OCI-LY3 (cell line): ENCODE measurements at regions not wholly inside any gene's neighbourhood (a gene's known extent, or its start where the extent isn't known, plus 50 kb on each side); places are given as distances from the start of the nearest gene placed in this dataset.
A peak's percentile ranks its signal among the peaks of the same experiment; 100 is the strongest.

Experiments
- H2AFZ ChIP-seq: fragments of 200-600, 300-600 bp; shearing (Covaris generic); 2 replicates; pipeline ENCODE4 v1.6.0; 2014; ENCODE audit warnings: antibody characterized with exemption, low read depth, low read length
- H3K27ac ChIP-seq: fragments of 200-600, 300-600 bp; sonication (generic); 2 replicates; pipeline ENCODE4 v1.5.1; 2014; ENCODE audit warnings: mild to moderate bottlenecking, low read length, moderate library complexity, mixed read lengths
- H3K27me3 ChIP-seq: fragments of 200-600, 300-600 bp; sonication (generic); 2 replicates; pipeline ENCODE4 v1.6.1; 2014; ENCODE audit warnings: low read depth, low read length, mixed read lengths
- H3K36me3 ChIP-seq: fragments of 200-600, 300-600 bp; sonication (generic); replicated peaks from 2 replicates; pipeline ENCODE3; 2014; ENCODE audit warnings: low read depth, low read length, mixed read lengths
- H3K4me1 ChIP-seq: fragments of 300-600, 200-600 bp; sonication (generic); 2 replicates; pipeline ENCODE4 v1.6.1; 2014; ENCODE audit warnings: low read length, mixed read lengths
- H3K4me2 ChIP-seq: fragments of 200-600, 300-600 bp; sonication (generic); 2 replicates; pipeline ENCODE4 v1.6.1; 2014; ENCODE audit warnings: low read length, mixed read lengths
- H3K4me3 ChIP-seq: fragments of 300-600, 200-600 bp; sonication (generic); 2 replicates; pipeline ENCODE4 v1.5.1; 2014; ENCODE audit warnings: antibody characterized with exemption, mild to moderate bottlenecking, low read length, moderate library complexity
- H3K79me2 ChIP-seq: fragments of 300-600, 200-600 bp; shearing (Covaris generic); 2 replicates; pipeline ENCODE4 v1.6.1; 2014; ENCODE audit warnings: mild to moderate bottlenecking, low read length, mixed read lengths
- H3K9ac ChIP-seq: fragments of 300-600, 200-600 bp; shearing (Covaris generic); 2 replicates; pipeline ENCODE4 v1.6.0; 2014; ENCODE audit warnings: mild to moderate bottlenecking, low read length, moderate library complexity
- H3K9me3 ChIP-seq: fragments of 200-600, 300-600 bp; shearing (Covaris generic); 2 replicates; pipeline ENCODE4 v1.6.1; 2014; ENCODE audit warnings: low read length, mixed read lengths; ENCODE audit not compliant: insufficient read depth
- H4K20me1 ChIP-seq: fragments of 200-600, 300-600 bp; sonication (generic); 2 replicates; pipeline ENCODE4 v1.6.1; 2016; ENCODE audit warnings: low read length, mixed read lengths; ENCODE audit not compliant: insufficient read depth
- CTCF ChIP-seq: fragments of 200-600, 300-600 bp; sonication (generic); IDR thresholded peaks from 2 replicates; pipeline ENCODE4 v1.5.1; 2014; ENCODE audit warnings: antibody characterized with exemption, low read length, low read depth
- EZH2phosphoT487 ChIP-seq: fragments of 200-600 bp; shearing (Covaris generic); IDR thresholded peaks from 2 replicates; pipeline ENCODE4 v1.6.1; 2018; ENCODE audit warnings: antibody characterized with exemption, mixed run types, low read depth

GRCh38 chr2:8456151-8457091 is 225.4 kb upstream of the ID2 start:
- peak overlapping the region; percentile 59; the same call in 1 of the 2 replicates for H3K9ac ChIP-seq
- H3K79me2 ChIP-seq = no peaks in the 10 kb centered on the region
- no peaks in the 10 kb centered on the region for H4K20me1 ChIP-seq
- no peak for TF ChIP-seq EZH2phosphoT487
- TF ChIP-seq CTCF = no peak
- H3K4me1 ChIP-seq = peaks cover 46% of the 10 kb centered on the region
- H3K9me3 ChIP-seq = no peaks in the 10 kb centered on the region
- peak overlapping the region; percentile 80 for H3K4me3 ChIP-seq
- no peak overlapping the region for H2AFZ ChIP-seq
- no peaks in the 10 kb centered on the region for H3K36me3 ChIP-seq
- no peak overlapping the region for H3K27ac ChIP-seq
- H3K27me3 ChIP-seq = no peaks in the 10 kb centered on the region; the same call in 1 of the 2 replicates
- peak overlapping the region; percentile 73 for H3K4me2 ChIP-seq

GRCh38 chr2:8457092-8457481 is 224.8 kb upstream of the ID2 start:
- no peaks in the 10 kb centered on the region for H3K36me3 ChIP-seq
- H3K79me2 ChIP-seq = no peaks in the 10 kb centered on the region
- H4K20me1 ChIP-seq = no peaks in the 10 kb centered on the region
- no peak overlapping the region for H3K27ac ChIP-seq
- H2AFZ ChIP-seq = no peak overlapping the region
- H3K4me3 ChIP-seq = peak overlapping the region; percentile 80
- H3K9ac ChIP-seq = peak overlapping the region; percentile 59
- peak overlapping the region; percentile 73 for H3K4me2 ChIP-seq
- H3K4me1 ChIP-seq = peaks cover 44% of the 10 kb centered on the region
- no peaks in the 10 kb centered on the region; the same call in 1 of the 2 replicates for H3K27me3 ChIP-seq
- no peaks in the 10 kb centered on the region for H3K9me3 ChIP-seq
- TF ChIP-seq EZH2phosphoT487 (no peak), CTCF (no peak)

GRCh38 chr2:8457699-8458502 is 224.0 kb upstream of the ID2 start:
- H2AFZ ChIP-seq = peak overlapping the region; percentile 29; the same call in 1 of the 2 replicates
- H3K27me3 ChIP-seq = no peaks in the 10 kb centered on the region; the same call in 1 of the 2 replicates
- H3K4me1 ChIP-seq = peaks cover 44% of the 10 kb centered on the region
- no peaks in the 10 kb centered on the region for H3K36me3 ChIP-seq
- H4K20me1 ChIP-seq = no peaks in the 10 kb centered on the region
- H3K9me3 ChIP-seq = no peaks in the 10 kb centered on the region
- TF ChIP-seq CTCF = no peak
- no peak for TF ChIP-seq EZH2phosphoT487
- H3K79me2 ChIP-seq = no peaks in the 10 kb centered on the region
- H3K27ac ChIP-seq = no peak overlapping the region
- H3K9ac ChIP-seq = peak overlapping the region; percentile 59
- peak overlapping the region; percentile 80 for H3K4me3 ChIP-seq
- peak overlapping the region; percentile 73 for H3K4me2 ChIP-seq
